GM06990 (cell line): ENCODE measurements at regions not wholly inside any gene's neighbourhood (a gene's known extent, or its start where the extent isn't known, plus 50 kb on each side); places are given as distances from the start of the nearest gene placed in this dataset.
"Not testable (repeated sequence)": the region's sequence is repeated elsewhere in the genome, so short reads cannot be mapped to it uniquely, and the experiment has no call there.

ENCODE experiments used
- DNase-seq: peaks from one replicate; pipeline ENCODE4 v3.0.0-alpha.2; 2011; ENCODE audit not compliant: insufficient read length; ENCODE audit errors: extremely low read depth
- H3K27me3 ChIP-seq: replicated peaks from 2 replicates; pipeline ENCODE4 v1.6.0; 2011; ENCODE audit warnings: low read length; ENCODE audit not compliant: control insufficient read depth, insufficient read depth
- H3K36me3 ChIP-seq: 2 replicates; pipeline ENCODE4 v1.5.1; 2011; ENCODE audit warnings: low read length; ENCODE audit not compliant: control insufficient read depth, insufficient read depth
- H3K4me3 ChIP-seq: replicated peaks from 2 replicates; pipeline ENCODE4 v1.5.1; 2011; ENCODE audit warnings: low read depth, mild to moderate bottlenecking, control low read depth, low read length
- TF ChIP-seq, protein P1 (sequence below): IDR thresholded peaks from 2 replicates; pipeline ENCODE4 v1.5.1; 2011; ENCODE audit warnings: low read length, control low read depth, mild to moderate bottlenecking, inconsistent platforms; ENCODE audit not compliant: insufficient read depth, poor library complexity, severe bottlenecking

DNA sequence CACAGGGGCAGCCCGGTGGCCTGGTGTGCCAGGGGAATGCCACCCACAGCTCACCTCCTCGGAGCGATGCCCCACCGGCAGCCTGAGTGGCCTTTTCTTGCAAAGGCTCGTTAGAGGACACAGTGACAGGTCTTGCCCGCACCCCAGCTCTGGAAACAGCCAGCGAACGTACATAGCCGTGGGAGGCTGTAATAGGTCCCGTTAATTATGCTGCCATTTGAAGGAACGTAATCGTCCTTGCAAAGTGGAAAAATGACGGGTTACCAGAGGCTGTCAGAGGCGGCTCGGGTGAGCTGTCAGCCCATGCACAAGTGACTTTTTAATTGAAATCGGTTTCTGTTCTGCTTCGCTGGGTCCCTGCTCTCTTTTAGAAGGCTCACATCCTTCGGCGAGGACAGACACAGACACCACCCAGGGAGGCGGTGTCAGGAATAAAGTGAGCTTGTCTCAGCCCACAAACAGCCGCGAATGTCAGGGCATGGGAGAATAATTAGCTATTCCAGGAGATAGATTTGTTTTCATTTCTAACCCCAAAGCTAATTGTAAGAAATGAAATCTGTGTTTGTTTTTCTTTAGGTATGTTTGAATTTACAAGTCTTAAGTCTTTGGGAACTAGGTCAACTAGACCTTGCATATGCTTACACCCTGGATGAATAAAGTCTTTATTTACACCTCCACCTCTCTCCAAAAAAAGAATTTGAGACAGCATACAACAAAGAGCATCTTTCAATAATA is 77.2 kb upstream of the RFLNA start:
- Histone ChIP-seq H3K4me3 (no peak overlapping the region), H3K27me3 (no peaks in the 10 kb centered on the region), H3K36me3 (no peaks in the 10 kb centered on the region)
- DNase-seq: no peak
- TF ChIP-seq, protein P1, sequence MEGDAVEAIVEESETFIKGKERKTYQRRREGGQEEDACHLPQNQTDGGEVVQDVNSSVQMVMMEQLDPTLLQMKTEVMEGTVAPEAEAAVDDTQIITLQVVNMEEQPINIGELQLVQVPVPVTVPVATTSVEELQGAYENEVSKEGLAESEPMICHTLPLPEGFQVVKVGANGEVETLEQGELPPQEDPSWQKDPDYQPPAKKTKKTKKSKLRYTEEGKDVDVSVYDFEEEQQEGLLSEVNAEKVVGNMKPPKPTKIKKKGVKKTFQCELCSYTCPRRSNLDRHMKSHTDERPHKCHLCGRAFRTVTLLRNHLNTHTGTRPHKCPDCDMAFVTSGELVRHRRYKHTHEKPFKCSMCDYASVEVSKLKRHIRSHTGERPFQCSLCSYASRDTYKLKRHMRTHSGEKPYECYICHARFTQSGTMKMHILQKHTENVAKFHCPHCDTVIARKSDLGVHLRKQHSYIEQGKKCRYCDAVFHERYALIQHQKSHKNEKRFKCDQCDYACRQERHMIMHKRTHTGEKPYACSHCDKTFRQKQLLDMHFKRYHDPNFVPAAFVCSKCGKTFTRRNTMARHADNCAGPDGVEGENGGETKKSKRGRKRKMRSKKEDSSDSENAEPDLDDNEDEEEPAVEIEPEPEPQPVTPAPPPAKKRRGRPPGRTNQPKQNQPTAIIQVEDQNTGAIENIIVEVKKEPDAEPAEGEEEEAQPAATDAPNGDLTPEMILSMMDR: no peak

DNA sequence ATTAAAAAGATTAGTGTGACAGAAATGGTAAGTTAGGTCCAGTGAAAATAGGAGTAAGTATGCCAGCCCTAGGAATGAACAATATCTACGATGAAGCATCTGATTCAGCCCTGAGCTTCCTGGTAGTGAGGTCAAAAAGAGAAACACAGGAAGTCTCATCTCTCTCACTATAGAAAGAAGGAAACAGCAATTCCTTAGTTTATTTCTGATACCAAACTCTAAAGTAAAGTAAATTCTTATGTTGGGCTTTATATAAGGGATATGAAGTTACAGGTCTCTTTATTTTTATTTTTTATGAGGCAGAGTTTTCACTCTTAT is 76.7 kb upstream of the RFLNA start:
- Histone ChIP-seq H3K4me3 (no peak overlapping the region), H3K27me3 (no peaks in the 10 kb centered on the region), H3K36me3 (no peaks in the 10 kb centered on the region)
- TF ChIP-seq, protein P1: no peak
- DNase-seq: no peak

DNA sequence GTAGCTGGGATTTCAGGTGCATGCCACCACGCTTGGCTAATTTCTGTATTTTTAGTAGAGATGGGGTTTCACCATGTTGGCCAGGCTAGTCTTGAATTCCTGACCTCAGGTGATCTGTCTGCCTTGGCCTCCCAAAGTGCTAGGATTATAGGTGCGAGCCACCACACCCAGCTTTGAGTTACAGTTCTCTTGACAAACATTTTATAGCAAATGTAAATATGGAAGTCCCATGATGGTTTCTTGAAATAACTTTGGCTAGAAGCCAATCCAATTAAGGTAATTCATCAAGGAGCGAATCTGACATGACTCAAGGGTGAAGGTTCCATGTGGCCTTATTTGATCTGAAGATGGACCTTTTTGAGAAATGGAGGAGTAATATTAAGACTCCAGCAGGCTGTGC is 76.2 kb upstream of the RFLNA start:
- H3K4me3 ChIP-seq, H3K36me3 ChIP-seq, H3K27me3 ChIP-seq, DNase-seq: not testable (repeated sequence)

DNA sequence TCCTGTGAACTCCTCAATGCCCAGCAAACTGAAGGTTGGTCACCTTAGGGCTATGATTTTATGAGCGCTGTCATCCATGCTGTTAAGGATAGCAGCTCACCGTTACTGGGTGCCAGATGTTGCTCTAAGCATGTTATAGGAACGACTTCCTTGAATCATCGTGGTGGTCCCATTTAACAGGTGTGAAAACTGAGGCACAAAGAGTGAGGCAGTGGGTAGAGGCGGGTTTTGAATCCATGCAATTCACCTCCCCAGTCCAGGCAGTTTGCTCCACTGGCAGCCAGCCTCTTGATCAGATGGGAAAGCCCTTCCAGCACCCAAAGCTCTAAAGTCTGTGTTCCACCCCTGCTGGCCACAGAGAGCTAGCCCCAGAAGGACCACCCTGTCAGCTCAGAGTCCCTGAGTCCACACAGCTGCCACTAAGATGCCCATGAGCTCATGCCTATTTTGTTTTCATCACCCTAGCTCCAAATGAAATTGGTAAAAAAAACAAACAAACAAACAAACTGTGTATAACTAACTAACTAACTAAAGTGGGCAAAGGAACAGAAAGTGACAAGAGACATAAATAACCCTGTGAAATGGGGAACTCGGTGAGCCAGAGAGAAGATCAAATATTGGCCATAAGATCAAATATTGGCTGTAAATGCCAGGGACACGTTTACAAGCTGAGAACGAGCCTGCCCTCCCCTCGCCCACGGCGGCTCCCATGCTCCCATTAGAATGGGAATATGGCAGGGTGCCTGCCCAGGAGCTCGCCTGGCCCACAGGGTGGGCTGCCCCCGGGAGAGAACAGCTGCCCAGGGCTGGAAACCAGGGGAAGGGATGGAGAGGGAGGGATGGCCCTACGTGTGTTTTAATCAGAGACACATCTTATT is 72.3 kb upstream of the RFLNA start:
- Histone ChIP-seq H3K36me3 (no peaks in the 10 kb centered on the region), H3K27me3 (no peaks in the 10 kb centered on the region; the same call in 1 of the 2 replicates), H3K4me3 (no peak overlapping the region)
- TF ChIP-seq, protein P1: no peak
- no peak for DNase-seq

DNA sequence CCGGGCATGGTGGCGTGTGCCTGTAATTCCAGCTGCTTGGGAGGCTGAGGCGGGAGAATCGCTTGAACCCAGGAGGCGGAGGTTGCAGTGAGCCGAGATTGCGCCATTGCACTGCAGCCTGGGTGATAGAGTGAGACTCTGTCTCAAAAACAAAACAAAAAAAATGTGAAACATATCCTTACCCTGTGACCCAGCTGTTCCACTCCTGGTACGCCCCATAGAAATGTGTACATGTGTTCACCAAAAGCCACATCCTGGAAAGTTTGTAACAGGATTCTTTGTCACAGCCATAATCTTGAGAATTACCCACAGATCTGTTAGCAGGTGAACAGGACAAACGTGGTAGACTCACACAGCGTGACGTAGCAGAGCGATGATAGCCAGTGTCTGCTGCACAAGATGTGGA is 71.2 kb upstream of the RFLNA start:
- not testable (repeated sequence) for H3K36me3 ChIP-seq, DNase-seq, H3K4me3 ChIP-seq, H3K27me3 ChIP-seq

DNA sequence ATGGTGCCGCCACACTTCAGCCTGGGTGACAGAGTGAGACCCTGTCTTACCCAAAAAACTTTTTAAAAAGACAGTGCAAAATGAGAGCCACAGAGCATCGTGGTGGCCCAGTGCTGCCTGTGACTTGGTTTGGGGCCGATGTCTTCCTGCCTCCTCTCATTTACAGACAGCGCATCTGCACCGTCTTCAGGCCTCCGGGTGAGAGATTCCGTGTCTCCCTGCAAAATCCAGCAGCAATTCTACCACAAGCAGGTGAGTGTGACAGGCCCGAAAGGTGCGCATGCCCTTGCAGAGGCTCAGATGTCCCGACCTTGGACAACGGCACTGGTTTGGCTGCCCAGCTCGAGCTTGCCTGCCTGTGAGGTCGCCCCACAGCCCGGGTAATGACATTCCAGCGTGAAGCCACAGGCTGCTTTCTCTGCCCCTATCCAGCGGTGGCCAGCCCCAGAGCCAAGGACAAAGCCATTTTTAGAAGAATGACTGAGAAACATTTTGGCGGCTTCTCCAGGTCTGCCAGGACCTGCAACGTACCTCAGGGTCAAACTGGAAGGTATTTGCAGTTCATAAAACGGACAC is 70.3 kb upstream of the RFLNA start:
- H3K27me3 ChIP-seq: no peaks in the 10 kb centered on the region; the same call in 1 of the 2 replicates
- no peak overlapping the region for H3K4me3 ChIP-seq
- TF ChIP-seq, protein P1: no peak
- no peak for DNase-seq
- no peaks in the 10 kb centered on the region for H3K36me3 ChIP-seq
